DOHH2 (cell line): ENCODE measurements at regions not wholly inside any gene's neighbourhood (a gene's known extent, or its start where the extent isn't known, plus 50 kb on each side); places are given as distances from the start of the nearest gene placed in this dataset.

Source experiments
- H3F3A ChIP-seq: fragments of 200-600 bp; sonication (generic), shearing (Covaris generic); 2 replicates; pipeline ENCODE4 v1.6.0; 2016; ENCODE audit warnings: antibody characterized with exemption, mild to moderate bottlenecking; ENCODE audit not compliant: control insufficient read depth, insufficient read depth
- H3K27ac ChIP-seq: fragments of 200-600 bp; sonication (generic); 2 replicates; pipeline ENCODE4 v1.5.1; 2014; ENCODE audit warnings: low read depth, mild to moderate bottlenecking, low read length, moderate library complexity
- H3K27me3 ChIP-seq: fragments of 200-600 bp; sonication (generic); 2 replicates; pipeline ENCODE4 v1.6.1; 2014; ENCODE audit warnings: mild to moderate bottlenecking, low read length, mixed read lengths; ENCODE audit not compliant: control insufficient read depth
- H3K36me3 ChIP-seq: fragments of 200-600 bp; sonication (generic); 2 replicates; pipeline ENCODE4 v1.6.1; 2014; ENCODE audit warnings: mild to moderate bottlenecking, low read length, moderate library complexity, mixed read lengths; ENCODE audit not compliant: control insufficient read depth
- H3K4me1 ChIP-seq: fragments of 200-600 bp; sonication (generic); 2 replicates; pipeline ENCODE4 v1.6.1; 2014; ENCODE audit warnings: mild to moderate bottlenecking, low read length, mixed read lengths; ENCODE audit not compliant: control insufficient read depth
- H3K4me2 ChIP-seq: fragments of 200-600 bp; sonication (generic); 2 replicates; pipeline ENCODE4 v1.6.0; 2014; ENCODE audit warnings: mild to moderate bottlenecking, low read length, moderate library complexity
- H3K4me3 ChIP-seq: fragments of 200-600 bp; sonication (generic); 2 replicates; pipeline ENCODE4 v1.5.1; 2014; ENCODE audit warnings: mild to moderate bottlenecking, low read length, mixed read lengths
- H3K79me2 ChIP-seq: fragments of 200-600 bp; sonication (generic); 2 replicates; pipeline ENCODE4 v1.6.1; 2014; ENCODE audit warnings: mild to moderate bottlenecking, low read length, mixed read lengths; ENCODE audit not compliant: control insufficient read depth
- H3K9me2 ChIP-seq: fragments of 200-600 bp; sonication (generic); replicated peaks from 2 replicates; pipeline ENCODE4 v1.6.1; 2014; ENCODE audit warnings: mild to moderate bottlenecking, low read length, mixed read lengths; ENCODE audit not compliant: control insufficient read depth
- H3K9me3 ChIP-seq: fragments of 200-600 bp; sonication (generic); 2 replicates; pipeline ENCODE4 v1.6.1; 2014; ENCODE audit warnings: antibody characterized with exemption, low read length, mixed read lengths; ENCODE audit not compliant: control insufficient read depth, insufficient read depth
- H4K20me1 ChIP-seq: fragments of 200-600 bp; sonication (generic); 2 replicates; pipeline ENCODE4 v1.6.0; 2014; ENCODE audit warnings: low read depth, mild to moderate bottlenecking, antibody characterized with exemption, low read length, moderate library complexity; ENCODE audit not compliant: control insufficient read depth, insufficient read depth
- EZH2phosphoT487 ChIP-seq: fragments of 200-600 bp; sonication (generic); IDR thresholded peaks from 2 replicates; pipeline ENCODE4 v1.6.1; 2017; ENCODE audit warnings: borderline replicate concordance, mild to moderate bottlenecking, antibody characterized with exemption, low read length, moderate library complexity, mixed read lengths
- TF ChIP-seq, protein P1 (sequence below): fragments of 200-600 bp; sonication (generic); IDR thresholded peaks from one replicate; pipeline ENCODE4 v1.5.1; 2014; ENCODE audit warnings: antibody characterized with exemption, mild to moderate bottlenecking, low read depth, low read length; ENCODE audit not compliant: poor library complexity, severe bottlenecking

DNA sequence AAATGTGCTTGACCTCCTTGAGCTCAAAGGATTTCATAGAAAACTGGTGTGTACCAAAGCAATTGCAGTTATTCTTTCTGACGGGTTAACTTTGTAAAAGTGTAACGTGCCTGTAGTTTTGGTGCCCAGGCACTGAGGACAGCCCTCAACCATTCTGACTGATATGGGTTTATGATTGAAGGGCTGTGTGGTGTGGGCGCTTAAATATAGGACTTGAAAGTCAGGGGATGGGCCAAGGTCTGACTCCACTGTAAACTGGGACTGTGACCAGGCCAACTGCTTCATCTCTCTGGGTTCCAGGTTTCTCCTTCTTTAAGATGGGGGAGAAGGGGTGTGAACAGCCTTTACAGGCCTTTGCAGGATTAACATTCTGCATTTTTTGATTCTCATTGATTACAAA, 191.1 kb upstream of the ARHGAP20 start:
- TF ChIP-seq, protein P1, sequence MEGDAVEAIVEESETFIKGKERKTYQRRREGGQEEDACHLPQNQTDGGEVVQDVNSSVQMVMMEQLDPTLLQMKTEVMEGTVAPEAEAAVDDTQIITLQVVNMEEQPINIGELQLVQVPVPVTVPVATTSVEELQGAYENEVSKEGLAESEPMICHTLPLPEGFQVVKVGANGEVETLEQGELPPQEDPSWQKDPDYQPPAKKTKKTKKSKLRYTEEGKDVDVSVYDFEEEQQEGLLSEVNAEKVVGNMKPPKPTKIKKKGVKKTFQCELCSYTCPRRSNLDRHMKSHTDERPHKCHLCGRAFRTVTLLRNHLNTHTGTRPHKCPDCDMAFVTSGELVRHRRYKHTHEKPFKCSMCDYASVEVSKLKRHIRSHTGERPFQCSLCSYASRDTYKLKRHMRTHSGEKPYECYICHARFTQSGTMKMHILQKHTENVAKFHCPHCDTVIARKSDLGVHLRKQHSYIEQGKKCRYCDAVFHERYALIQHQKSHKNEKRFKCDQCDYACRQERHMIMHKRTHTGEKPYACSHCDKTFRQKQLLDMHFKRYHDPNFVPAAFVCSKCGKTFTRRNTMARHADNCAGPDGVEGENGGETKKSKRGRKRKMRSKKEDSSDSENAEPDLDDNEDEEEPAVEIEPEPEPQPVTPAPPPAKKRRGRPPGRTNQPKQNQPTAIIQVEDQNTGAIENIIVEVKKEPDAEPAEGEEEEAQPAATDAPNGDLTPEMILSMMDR = no peak
- TF ChIP-seq EZH2phosphoT487 = no peak
- H3K4me2 ChIP-seq = no peak overlapping the region

DNA sequence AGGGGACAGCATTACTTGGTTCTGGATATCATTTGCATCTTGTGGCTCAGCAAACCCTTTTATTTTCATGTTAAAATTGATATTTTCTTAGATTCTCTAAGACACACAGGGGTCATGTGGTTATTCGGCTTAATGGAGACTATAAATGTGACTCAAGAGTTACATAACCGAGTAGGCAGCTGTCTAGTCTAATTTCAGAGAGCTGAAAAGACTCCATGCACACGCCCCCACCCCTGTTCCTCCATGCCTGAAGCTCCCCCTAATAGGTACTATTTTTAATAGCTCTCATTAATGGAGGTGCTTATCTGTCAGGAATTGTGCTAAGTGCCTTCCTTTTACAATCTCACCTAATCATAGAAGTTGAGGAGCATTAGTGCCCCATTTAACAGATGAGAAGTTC, 189.2 kb upstream of the ARHGAP20 start:
- Histone ChIP-seq H3F3A (no peaks in the 10 kb centered on the region), H3K79me2 (no peaks in the 10 kb centered on the region), H3K36me3 (no peaks in the 10 kb centered on the region), H4K20me1 (no peaks in the 10 kb centered on the region), H3K4me1 (no peaks in the 10 kb centered on the region), H3K27ac (no peak overlapping the region), H3K9me3 (no peaks in the 10 kb centered on the region), H3K4me2 (no peak overlapping the region), H3K27me3 (no peaks in the 10 kb centered on the region), H3K4me3 (no peak overlapping the region), H3K9me2 (no peaks in the 10 kb centered on the region)
- TF ChIP-seq EZH2phosphoT487 = no peak
- TF ChIP-seq, protein P1 = no peak

More for the DNA sequence above, 191.1 kb upstream of the ARHGAP20 start:
- Histone ChIP-seq H3K4me1 (peaks cover 9% of the 10 kb centered on the region), H3K27me3 (no peaks in the 10 kb centered on the region), H3F3A (no peaks in the 10 kb centered on the region), H4K20me1 (no peaks in the 10 kb centered on the region), H3K36me3 (no peaks in the 10 kb centered on the region), H3K4me3 (no peak overlapping the region), H3K27ac (no peak overlapping the region), H3K79me2 (no peaks in the 10 kb centered on the region), H3K9me3 (no peaks in the 10 kb centered on the region), H3K9me2 (no peaks in the 10 kb centered on the region)

DNA sequence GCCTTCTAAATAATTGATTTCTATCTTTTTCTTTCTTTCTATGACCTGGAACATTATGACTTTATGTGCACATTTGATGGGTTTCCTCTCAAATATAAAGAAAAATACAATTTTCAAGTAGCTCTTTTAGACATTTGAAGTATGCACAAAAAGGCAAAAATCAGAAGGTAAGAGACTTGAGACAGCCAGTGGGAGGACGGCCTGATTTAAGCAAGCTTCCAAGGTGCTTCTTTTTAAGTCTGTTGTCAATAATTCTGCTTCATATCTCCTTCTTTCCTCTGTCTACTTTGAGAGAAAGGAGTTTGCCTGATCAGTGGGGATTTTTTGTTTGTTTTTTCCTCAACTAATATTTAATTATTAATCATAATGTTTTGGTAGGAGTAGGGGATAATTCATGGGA, 188.2 kb upstream of the ARHGAP20 start:
- TF ChIP-seq, protein P1 = no peak
- TF ChIP-seq EZH2phosphoT487 = no peak
- Histone ChIP-seq H3K27me3 (no peaks in the 10 kb centered on the region), H3K9me2 (no peaks in the 10 kb centered on the region), H3K36me3 (no peaks in the 10 kb centered on the region), H3K27ac (no peak overlapping the region), H3K4me3 (no peak overlapping the region), H4K20me1 (no peaks in the 10 kb centered on the region), H3K4me1 (no peaks in the 10 kb centered on the region), H3K9me3 (no peaks in the 10 kb centered on the region), H3K4me2 (no peak overlapping the region), H3K79me2 (no peaks in the 10 kb centered on the region), H3F3A (no peaks in the 10 kb centered on the region)

DNA sequence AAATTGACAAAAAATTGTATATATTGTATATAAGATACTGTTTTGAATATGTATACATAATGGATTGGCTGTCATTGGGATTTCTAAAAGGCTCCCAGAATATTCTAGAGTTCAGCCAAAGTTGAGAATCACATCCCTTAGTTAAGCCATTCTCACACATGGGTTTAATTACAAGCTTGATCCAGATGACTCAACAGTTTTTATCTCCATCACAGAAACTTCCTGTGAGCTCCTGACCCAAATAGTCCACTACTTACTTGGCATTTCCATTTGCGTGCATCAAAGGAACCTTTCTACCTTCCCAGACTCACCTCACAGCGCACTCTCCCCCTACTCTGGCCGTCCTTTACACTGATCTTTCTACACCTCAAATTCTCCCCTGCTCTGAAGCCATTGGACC, 184.8 kb upstream of the ARHGAP20 start:
- Histone ChIP-seq H3F3A (no peaks in the 10 kb centered on the region), H3K4me1 (no peaks in the 10 kb centered on the region), H3K36me3 (no peaks in the 10 kb centered on the region), H3K27me3 (no peaks in the 10 kb centered on the region), H3K9me3 (no peaks in the 10 kb centered on the region), H3K9me2 (no peaks in the 10 kb centered on the region), H3K4me3 (no peak overlapping the region), H3K27ac (no peak overlapping the region), H3K4me2 (no peak overlapping the region), H4K20me1 (no peaks in the 10 kb centered on the region), H3K79me2 (no peaks in the 10 kb centered on the region)
- TF ChIP-seq, protein P1 = no peak
- TF ChIP-seq EZH2phosphoT487 = no peak
